GM23338 (cell line): ENCODE measurements at regions not wholly inside any gene's neighbourhood (a gene's known extent, or its start where the extent isn't known, plus 50 kb on each side); places are given as distances from the start of the nearest gene placed in this dataset.

Experiments used
- ATAC-seq: fragments of 200-7000 bp; cut with Tn5 transposase; 3 replicates; pipeline ENCODE4 v1.9.1; 2020
- DNase-seq: peaks from one replicate; pipeline ENCODE4 v3.0.0-alpha.2; 2015; ENCODE audit warnings: low spot score
- H2AFZ ChIP-seq: fragments of 200-600 bp; sonication (generic); 2 replicates; pipeline ENCODE4 v1.8.0; 2016; ENCODE audit warnings: antibody characterized with exemption, mild to moderate bottlenecking, moderate library complexity
- H3F3A ChIP-seq: fragments of 200-600 bp; sonication (generic); replicated peaks from 2 replicates; pipeline ENCODE4 v1.8.0; 2017; ENCODE audit warnings: antibody characterized with exemption, mixed run types, low read depth
- H3K27ac ChIP-seq: fragments of 200-600 bp; sonication (generic); 2 replicates; pipeline ENCODE4 v1.6.1; 2016; ENCODE audit warnings: low read depth
- H3K27me3 ChIP-seq: fragments of 200-600 bp; sonication (generic); 2 replicates; pipeline ENCODE4 v1.8.0; 2016; ENCODE audit warnings: mild to moderate bottlenecking, mixed run types, moderate library complexity; ENCODE audit not compliant: insufficient read depth
- H3K36me3 ChIP-seq: fragments of 200-600 bp; sonication (generic); 2 replicates; pipeline ENCODE4 v1.8.0; 2016; ENCODE audit warnings: mild to moderate bottlenecking; ENCODE audit not compliant: insufficient read depth
- H3K4me1 ChIP-seq: fragments of 200-600 bp; sonication (generic); 2 replicates; pipeline ENCODE4 v1.8.0; 2016; ENCODE audit warnings: mild to moderate bottlenecking, moderate library complexity; ENCODE audit not compliant: insufficient read depth
- H3K4me2 ChIP-seq: fragments of 200-600 bp; sonication (generic); 2 replicates; pipeline ENCODE4 v1.7.1; 2017; ENCODE audit warnings: mixed run types
- H3K4me3 ChIP-seq: fragments of 200-600 bp; sonication (generic); 2 replicates; pipeline ENCODE4 v1.6.1; 2016; ENCODE audit warnings: mixed run types
- H3K79me2 ChIP-seq: fragments of 200-600 bp; sonication (generic); replicated peaks from 2 replicates; pipeline ENCODE4 v1.8.0; 2017; ENCODE audit warnings: mild to moderate bottlenecking; ENCODE audit not compliant: insufficient read depth
- H3K9me2 ChIP-seq: fragments of 200-600 bp; sonication (generic); 2 replicates; pipeline ENCODE4 v1.8.0; 2017; ENCODE audit not compliant: insufficient read depth
- H4K20me1 ChIP-seq: fragments of 200-600 bp; sonication (generic); replicated peaks from 2 replicates; pipeline ENCODE4 v1.8.0; 2017; ENCODE audit warnings: mild to moderate bottlenecking; ENCODE audit not compliant: insufficient read depth
- H3K27ac Mint-ChIP-seq: 2 replicates; pipeline ENCODE4 v1.8.0; 2020; ENCODE audit warnings: inconsistent platforms, mild to moderate bottlenecking, moderate library complexity, mixed read lengths
- H3K27me3 Mint-ChIP-seq: 3 replicates; pipeline ENCODE4 v1.8.0; 2022; ENCODE audit warnings: low read depth, mild to moderate bottlenecking, moderate library complexity, mixed read lengths, inconsistent platforms; ENCODE audit not compliant: insufficient read depth, poor library complexity
- H3K36me3 Mint-ChIP-seq: 3 replicates; pipeline ENCODE4 v1.8.0; 2021; ENCODE audit warnings: low read depth, mild to moderate bottlenecking, inconsistent platforms, moderate library complexity, mixed read lengths
- H3K4me1 Mint-ChIP-seq: 3 replicates; pipeline ENCODE4 v1.8.0; 2020; ENCODE audit warnings: mild to moderate bottlenecking, inconsistent platforms, mixed read lengths
- H3K4me3 Mint-ChIP-seq: 3 replicates; pipeline ENCODE4 v1.8.0; 2021; ENCODE audit warnings: moderate library complexity, mild to moderate bottlenecking, inconsistent platforms, mixed read lengths
- H3K9me3 Mint-ChIP-seq: 3 replicates; pipeline ENCODE4 v1.8.0; 2020; ENCODE audit warnings: moderate library complexity, mild to moderate bottlenecking, inconsistent platforms, mixed read lengths
- CREB1 ChIP-seq: fragments of 250-450 bp; sonication (Bioruptor Pico); IDR thresholded peaks from 2 replicates; pipeline ENCODE4 v1.5.0; 2020; ENCODE audit warnings: low read depth, mild to moderate bottlenecking, moderate library complexity
- EZH2 ChIP-seq: fragments of 200-600 bp; sonication (generic); IDR thresholded peaks from one replicate; pipeline ENCODE4 v1.8.0; 2017; ENCODE audit warnings: antibody characterized with exemption, mild to moderate bottlenecking, low read depth; ENCODE audit not compliant: unreplicated experiment
- NANOG ChIP-seq: IDR thresholded peaks from 2 replicates; pipeline ENCODE4 v1.6.1; 2016; ENCODE audit warnings: antibody characterized with exemption, borderline replicate concordance
- POLR2AphosphoS5 ChIP-seq: IDR thresholded peaks from 2 replicates; pipeline ENCODE4 v1.6.1; 2016; ENCODE audit warnings: antibody characterized with exemption, low read depth
- STAT1 ChIP-seq: IDR thresholded peaks from one replicate; pipeline ENCODE4 v1.6.1; 2016; ENCODE audit warnings: antibody characterized with exemption; ENCODE audit not compliant: unreplicated experiment
- ZNF114 ChIP-seq: fragments of 250-450 bp; sonication (Bioruptor Pico); IDR thresholded peaks from 2 replicates; pipeline ENCODE4 v1.5.0; 2020; ENCODE audit warnings: mild to moderate bottlenecking, moderate library complexity
- ZNF331 ChIP-seq: fragments of 250-450 bp; sonication (Bioruptor Pico); IDR thresholded peaks from 2 replicates; pipeline ENCODE4 v1.5.0; 2020; ENCODE audit warnings: low read depth, mild to moderate bottlenecking, moderate library complexity
- ZNF462 ChIP-seq: fragments of 250-450 bp; sonication (Bioruptor Pico); IDR thresholded peaks from 2 replicates; pipeline ENCODE4 v1.5.0; 2020; ENCODE audit warnings: mild to moderate bottlenecking, moderate library complexity
- TF ChIP-seq, protein P1 (sequence below): IDR thresholded peaks from 2 replicates; pipeline ENCODE4 v1.6.1; 2016; ENCODE audit warnings: antibody characterized with exemption

DNA sequence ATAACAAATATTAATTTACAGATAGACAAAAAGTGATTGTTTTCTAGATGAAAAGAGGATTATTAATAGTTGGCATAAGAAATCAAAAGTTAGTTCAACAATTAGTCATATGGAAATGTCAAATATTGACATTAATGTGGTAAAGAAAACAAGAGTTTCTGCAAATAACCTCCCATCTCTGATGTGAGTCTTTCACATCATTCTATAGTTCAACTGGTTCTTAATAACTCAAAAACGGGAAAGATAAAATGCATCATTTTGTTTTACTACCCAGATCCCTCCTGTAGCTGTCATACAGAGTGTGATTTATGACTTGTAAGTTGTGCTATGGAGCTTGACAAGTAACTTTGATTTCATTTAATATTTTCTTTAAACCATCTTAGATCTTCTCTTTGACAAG, 594.8 kb downstream of the ZWINT start (continued):
- TF ChIP-seq CREB1 (CRISPR knock-in tag) (no peak), POLR2AphosphoS5 (no peak), ZNF462 (no peak), STAT1 (no peak)

DNA sequence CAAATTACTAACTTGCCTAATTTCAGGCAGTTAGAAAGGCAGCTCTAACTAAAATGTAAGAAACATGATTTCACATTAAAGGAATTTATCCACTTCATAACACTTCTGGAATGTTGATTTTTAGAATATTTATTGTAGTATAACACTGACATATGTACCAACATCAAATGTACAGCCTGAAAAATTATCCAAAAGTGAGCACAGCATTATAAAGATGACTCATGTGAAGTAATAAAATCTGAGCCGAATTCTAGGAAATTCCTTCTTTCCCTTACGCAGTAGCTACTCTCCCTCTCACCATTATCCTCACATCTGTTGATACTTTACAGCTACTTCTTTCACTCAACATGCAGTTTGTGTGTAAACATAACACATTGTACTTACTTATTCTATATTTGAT, 610.6 kb downstream of the ZWINT start:
- H3K79me2 ChIP-seq, result no peaks in the 10 kb centered on the region
- no peaks in the 10 kb centered on the region for H3K36me3 ChIP-seq
- no peak overlapping the region for H3K4me3 Mint-ChIP-seq
- no peak overlapping the region for H3K4me2 ChIP-seq
- H3K4me1 Mint-ChIP-seq, result peaks cover 10% of the 10 kb centered on the region; the same call in 2 of the 3 replicates
- H3K27me3 Mint-ChIP-seq, result no peaks in the 10 kb centered on the region
- no peaks in the 10 kb centered on the region for H3K36me3 Mint-ChIP-seq
- H3K4me1 ChIP-seq, result no peaks in the 10 kb centered on the region; the same call in 1 of the 2 replicates
- no peak overlapping the region for H3K27ac ChIP-seq
- no peaks in the 10 kb centered on the region for H3K27me3 ChIP-seq
- no peak overlapping the region for H3K4me3 ChIP-seq
- no peak overlapping the region for H2AFZ ChIP-seq
- H4K20me1 ChIP-seq, result no peaks in the 10 kb centered on the region
- no peak for ATAC-seq
- no peaks in the 10 kb centered on the region for H3K9me2 ChIP-seq
- no peaks in the 10 kb centered on the region for H3K9me3 Mint-ChIP-seq
- no peaks in the 10 kb centered on the region for H3F3A ChIP-seq
- no peak for DNase-seq
- H3K27ac Mint-ChIP-seq, result no peak overlapping the region
- TF ChIP-seq CREB1 (CRISPR knock-in tag) (no peak), STAT1 (no peak), ZNF331 (no peak), ZNF462 (no peak), POLR2AphosphoS5 (no peak), ZNF114 (no peak), NANOG (no peak), EZH2 (no peak)
- TF ChIP-seq, protein P1, sequence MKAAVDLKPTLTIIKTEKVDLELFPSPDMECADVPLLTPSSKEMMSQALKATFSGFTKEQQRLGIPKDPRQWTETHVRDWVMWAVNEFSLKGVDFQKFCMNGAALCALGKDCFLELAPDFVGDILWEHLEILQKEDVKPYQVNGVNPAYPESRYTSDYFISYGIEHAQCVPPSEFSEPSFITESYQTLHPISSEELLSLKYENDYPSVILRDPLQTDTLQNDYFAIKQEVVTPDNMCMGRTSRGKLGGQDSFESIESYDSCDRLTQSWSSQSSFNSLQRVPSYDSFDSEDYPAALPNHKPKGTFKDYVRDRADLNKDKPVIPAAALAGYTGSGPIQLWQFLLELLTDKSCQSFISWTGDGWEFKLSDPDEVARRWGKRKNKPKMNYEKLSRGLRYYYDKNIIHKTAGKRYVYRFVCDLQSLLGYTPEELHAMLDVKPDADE, result no peak
